Smooth muscle cell (in vitro differentiated cells): ENCODE measurements at regions not wholly inside any gene's neighbourhood (a gene's known extent, or its start where the extent isn't known, plus 50 kb on each side); places are given as distances from the start of the nearest gene placed in this dataset.
"Not testable (repeated sequence)": the region's sequence is repeated elsewhere in the genome, so short reads cannot be mapped to it uniquely, and the experiment has no call there.

Experiments used
- DNase-seq: peaks from one replicate; lab custom pipeline; 2025; ENCODE audit not compliant: unreplicated experiment; lab: John Stamatoyannopoulos, UW
- H2AFZ ChIP-seq: fragments of 200-600 bp; sonication (generic); 2 replicates; pipeline ENCODE4 v1.6.0; 2016; ENCODE audit warnings: antibody characterized with exemption, low read depth, mild to moderate bottlenecking
- H3F3A ChIP-seq: fragments of 200-600 bp; sonication (generic); 2 replicates; pipeline ENCODE4 v1.6.0; 2017; ENCODE audit warnings: antibody characterized with exemption, low read depth
- H3K27ac ChIP-seq: fragments of 200-600 bp; sonication (generic); 2 replicates; pipeline ENCODE4 v1.5.1; 2016; ENCODE audit warnings: low read depth, mild to moderate bottlenecking
- H3K27me3 ChIP-seq: fragments of 200-600 bp; sonication (generic); 2 replicates; pipeline ENCODE4 v1.6.1; 2016; ENCODE audit warnings: low read depth, mild to moderate bottlenecking
- H3K36me3 ChIP-seq: fragments of 200-600 bp; sonication (generic); 2 replicates; pipeline ENCODE4 v1.5.1; 2016; ENCODE audit warnings: low read depth
- H3K4me1 ChIP-seq: fragments of 200-600 bp; sonication (generic); 2 replicates; pipeline ENCODE4 v1.5.1; 2016; ENCODE audit warnings: low read depth
- H3K4me2 ChIP-seq: fragments of 200-600 bp; sonication (generic); 2 replicates; pipeline ENCODE4 v1.6.0; 2016; ENCODE audit warnings: mild to moderate bottlenecking
- H3K4me3 ChIP-seq: fragments of 200-600 bp; sonication (generic); 2 replicates; pipeline ENCODE4 v1.5.1; 2016; ENCODE audit warnings: mild to moderate bottlenecking
- H3K79me2 ChIP-seq: fragments of 200-600 bp; sonication (generic); 2 replicates; pipeline ENCODE4 v1.6.0; 2016; ENCODE audit warnings: low read depth, mild to moderate bottlenecking
- H3K9ac ChIP-seq: fragments of 200-600 bp; sonication (generic); 2 replicates; pipeline ENCODE4 v1.6.0; 2016; ENCODE audit warnings: low read depth
- H3K9me3 ChIP-seq: fragments of 200-600 bp; sonication (generic); replicated peaks from 2 replicates; pipeline ENCODE4 v1.5.1; 2016; ENCODE audit warnings: low read depth
- H4K20me1 ChIP-seq: fragments of 200-600 bp; sonication (generic); 2 replicates; pipeline ENCODE4 v1.6.0; 2016; ENCODE audit warnings: low read depth
- WGBS: methylation state at CpG from one replicate; pipeline ENCODE4 v1.1.7; 2016; ENCODE audit warnings: low lambda C conversion rate; 5-methylcytosine and 5-hydroxymethylcytosine counted together
- TF ChIP-seq, protein P1 (sequence below): fragments of 200-600 bp; sonication (generic); IDR thresholded peaks from 2 replicates; pipeline ENCODE4 v1.5.1; 2017; ENCODE audit warnings: borderline replicate concordance, mild to moderate bottlenecking, antibody characterized with exemption; ENCODE audit not compliant: insufficient read depth, poor library complexity, severe bottlenecking

- Histone ChIP-seq H3F3A (no peaks in the 10 kb centered on the region), H3K4me3 (no peak overlapping the region), H3K27ac (no peak overlapping the region), H3K9me3 (no peaks in the 10 kb centered on the region), H3K27me3 (no peaks in the 10 kb centered on the region), H3K9ac (no peak overlapping the region), H3K79me2 (no peaks in the 10 kb centered on the region), H3K4me1 (no peaks in the 10 kb centered on the region), H3K36me3 (no peaks in the 10 kb centered on the region), H2AFZ (no peak overlapping the region), H4K20me1 (no peaks in the 10 kb centered on the region), H3K4me2 (no peak overlapping the region)
- TF ChIP-seq, protein P1, sequence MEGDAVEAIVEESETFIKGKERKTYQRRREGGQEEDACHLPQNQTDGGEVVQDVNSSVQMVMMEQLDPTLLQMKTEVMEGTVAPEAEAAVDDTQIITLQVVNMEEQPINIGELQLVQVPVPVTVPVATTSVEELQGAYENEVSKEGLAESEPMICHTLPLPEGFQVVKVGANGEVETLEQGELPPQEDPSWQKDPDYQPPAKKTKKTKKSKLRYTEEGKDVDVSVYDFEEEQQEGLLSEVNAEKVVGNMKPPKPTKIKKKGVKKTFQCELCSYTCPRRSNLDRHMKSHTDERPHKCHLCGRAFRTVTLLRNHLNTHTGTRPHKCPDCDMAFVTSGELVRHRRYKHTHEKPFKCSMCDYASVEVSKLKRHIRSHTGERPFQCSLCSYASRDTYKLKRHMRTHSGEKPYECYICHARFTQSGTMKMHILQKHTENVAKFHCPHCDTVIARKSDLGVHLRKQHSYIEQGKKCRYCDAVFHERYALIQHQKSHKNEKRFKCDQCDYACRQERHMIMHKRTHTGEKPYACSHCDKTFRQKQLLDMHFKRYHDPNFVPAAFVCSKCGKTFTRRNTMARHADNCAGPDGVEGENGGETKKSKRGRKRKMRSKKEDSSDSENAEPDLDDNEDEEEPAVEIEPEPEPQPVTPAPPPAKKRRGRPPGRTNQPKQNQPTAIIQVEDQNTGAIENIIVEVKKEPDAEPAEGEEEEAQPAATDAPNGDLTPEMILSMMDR, result no peak
- 95% methylated on average over 3 of the region's 3 CpGs for WGBS
- DNase-seq, result no peak
Observed at GRCh38 chr1:82143108-82143833, 342.5 kb downstream of the ADGRL2 start.

DNA sequence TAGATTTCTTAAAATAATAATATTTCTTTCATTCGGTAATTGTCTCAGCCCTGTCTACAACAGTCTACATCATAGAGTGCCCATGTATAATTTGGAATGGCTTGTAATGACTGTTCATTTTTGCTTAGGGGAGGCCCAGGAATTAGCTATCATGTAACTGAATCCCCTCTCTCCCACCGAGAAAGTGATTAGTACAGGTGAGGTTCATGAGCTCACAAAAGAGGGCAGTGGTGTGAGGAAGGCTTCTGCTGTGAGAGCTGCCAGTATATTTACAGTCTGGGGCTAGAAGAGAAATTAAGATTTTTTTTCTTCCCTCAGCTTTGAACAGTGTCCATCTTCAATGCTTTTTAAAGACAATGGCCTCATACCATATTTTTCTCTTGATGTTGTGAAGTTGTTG, 340.7 kb downstream of the ADGRL2 start:
- WGBS, result 88% methylated on average over 2 of the region's 2 CpGs
- DNase-seq, result no peak
- H3K4me2 ChIP-seq, result no peak overlapping the region
- no peaks in the 10 kb centered on the region for H4K20me1 ChIP-seq
- H3K9ac ChIP-seq, result no peak overlapping the region
- H3K27me3 ChIP-seq, result no peaks in the 10 kb centered on the region
- H3K27ac ChIP-seq, result no peak overlapping the region
- H3K4me3 ChIP-seq, result no peak overlapping the region
- no peaks in the 10 kb centered on the region for H3K9me3 ChIP-seq
- no peaks in the 10 kb centered on the region for H3K36me3 ChIP-seq
- no peaks in the 10 kb centered on the region for H3K4me1 ChIP-seq
- H3F3A ChIP-seq, result no peaks in the 10 kb centered on the region
- H3K79me2 ChIP-seq, result no peaks in the 10 kb centered on the region
- H2AFZ ChIP-seq, result no peak overlapping the region
- TF ChIP-seq, protein P1, result no peak

DNA sequence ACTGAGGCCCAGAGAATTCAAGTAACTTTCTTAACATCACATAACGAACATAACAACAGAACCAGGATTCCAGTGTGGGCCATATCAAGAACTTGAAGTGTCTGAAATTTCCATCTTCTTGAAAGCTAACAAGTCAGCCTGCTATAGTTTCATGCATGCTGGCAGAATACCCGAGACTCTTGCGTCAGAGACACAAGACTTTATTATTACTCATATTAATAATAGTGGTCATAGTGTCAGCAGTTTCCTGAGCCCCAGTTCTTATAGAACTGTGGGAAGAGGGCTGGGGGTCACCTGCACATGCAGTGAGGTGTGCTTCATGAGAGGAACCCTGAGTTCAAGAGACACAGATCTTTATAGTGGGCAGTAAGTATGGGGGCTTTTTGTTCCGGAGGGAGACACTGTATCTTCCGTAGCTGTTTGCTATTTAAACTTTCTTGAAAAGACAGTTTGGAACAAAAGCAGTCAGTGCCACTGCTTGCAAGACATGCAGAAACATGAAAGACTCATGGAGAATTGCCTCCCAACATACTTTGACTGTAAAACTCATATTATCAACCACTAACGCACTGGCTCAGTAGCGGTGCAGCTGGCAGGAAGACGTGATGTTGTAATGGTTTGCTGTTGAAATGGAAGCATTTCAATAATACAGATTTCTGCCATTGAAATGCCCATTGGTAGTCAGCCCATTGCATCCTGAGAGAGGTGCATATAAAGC, 339.2 kb downstream of the ADGRL2 start:
- Histone ChIP-seq H3K79me2 (no peaks in the 10 kb centered on the region), H3F3A (no peaks in the 10 kb centered on the region), H3K27me3 (no peaks in the 10 kb centered on the region), H4K20me1 (no peaks in the 10 kb centered on the region), H3K4me1 (no peaks in the 10 kb centered on the region), H3K9ac (no peak overlapping the region), H3K9me3 (no peaks in the 10 kb centered on the region), H3K4me3 (no peak overlapping the region), H2AFZ (no peak overlapping the region), H3K27ac (no peak overlapping the region), H3K36me3 (no peaks in the 10 kb centered on the region), H3K4me2 (no peak overlapping the region)
- WGBS, result 88% methylated on average over 8 of the region's 8 CpGs
- TF ChIP-seq, protein P1, result no peak
- DNase-seq, result no peak

DNA sequence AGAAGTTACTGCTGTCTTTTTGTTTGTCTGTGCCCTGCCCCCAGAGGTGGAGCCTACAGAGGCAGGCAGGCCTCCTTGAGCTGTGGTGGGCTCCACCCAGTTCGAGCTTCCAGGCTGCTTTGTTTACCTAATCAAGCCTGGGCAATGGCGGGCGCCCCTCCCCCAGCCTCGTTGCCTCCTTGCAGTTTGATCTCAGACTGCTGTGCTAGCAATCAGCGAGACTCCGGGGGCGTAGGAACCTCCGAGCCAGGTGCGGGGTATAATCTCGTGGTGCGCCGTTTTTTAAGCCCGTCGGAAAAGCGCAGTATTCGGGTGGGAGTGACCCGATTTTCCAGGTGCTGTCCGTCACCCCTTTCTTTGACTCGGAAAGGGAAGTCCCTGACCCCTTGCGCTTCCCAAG, 335.6 kb downstream of the ADGRL2 start:
- H3K79me2 ChIP-seq, H3K4me1 ChIP-seq, H3F3A ChIP-seq, H4K20me1 ChIP-seq, H3K27me3 ChIP-seq, H3K27ac ChIP-seq, H2AFZ ChIP-seq, H3K4me2 ChIP-seq, H3K9ac ChIP-seq, H3K36me3 ChIP-seq, H3K9me3 ChIP-seq, DNase-seq: not testable (repeated sequence)
- peak overlapping the region; percentile 18 for H3K4me3 ChIP-seq
- 59% methylated on average over 20 of the region's 20 CpGs for WGBS
